GM06990 (cell line): ENCODE measurements at regions not wholly inside any gene's neighbourhood (a gene's known extent, or its start where the extent isn't known, plus 50 kb on each side); places are given as distances from the start of the nearest gene placed in this dataset.

Experiments
- DNase-seq: peaks from one replicate; pipeline ENCODE4 v3.0.0-alpha.2; 2011; ENCODE audit not compliant: insufficient read length; ENCODE audit errors: extremely low read depth
- H3K27me3 ChIP-seq: replicated peaks from 2 replicates; pipeline ENCODE4 v1.6.0; 2011; ENCODE audit warnings: low read length; ENCODE audit not compliant: control insufficient read depth, insufficient read depth
- H3K36me3 ChIP-seq: 2 replicates; pipeline ENCODE4 v1.5.1; 2011; ENCODE audit warnings: low read length; ENCODE audit not compliant: control insufficient read depth, insufficient read depth
- H3K4me3 ChIP-seq: replicated peaks from 2 replicates; pipeline ENCODE4 v1.5.1; 2011; ENCODE audit warnings: low read depth, mild to moderate bottlenecking, control low read depth, low read length
- CTCF ChIP-seq: IDR thresholded peaks from 2 replicates; pipeline ENCODE4 v1.5.1; 2011; ENCODE audit warnings: low read length, control low read depth, mild to moderate bottlenecking, inconsistent platforms; ENCODE audit not compliant: insufficient read depth, poor library complexity, severe bottlenecking

- no peak for DNase-seq
- Histone ChIP-seq H3K36me3 (no peaks in the 10 kb centered on the region), H3K27me3 (no peaks in the 10 kb centered on the region), H3K4me3 (no peak overlapping the region)
- no peak for TF ChIP-seq CTCF
Observed at GRCh38 chr13:90683711-90684131, 663.8 kb upstream of the MIR17HG start.

- DNase-seq: no peak
- Histone ChIP-seq H3K36me3 (no peaks in the 10 kb centered on the region), H3K27me3 (no peaks in the 10 kb centered on the region), H3K4me3 (no peak overlapping the region)
- TF ChIP-seq CTCF: no peak
Observed at GRCh38 chr13:90686442-90686841, 661.0 kb upstream of the MIR17HG start.

GRCh38 chr13:90689111-90689510 is 658.4 kb upstream of the MIR17HG start:
- Histone ChIP-seq H3K36me3 (no peaks in the 10 kb centered on the region), H3K27me3 (no peaks in the 10 kb centered on the region), H3K4me3 (no peak overlapping the region)
- DNase-seq: no peak
- no peak for TF ChIP-seq CTCF

GRCh38 chr13:90690458-90691080 is 656.9 kb upstream of the MIR17HG start:
- no peak for DNase-seq

GRCh38 chr13:90696254-90696653 is 651.2 kb upstream of the MIR17HG start:
- TF ChIP-seq CTCF: no peak
- Histone ChIP-seq H3K4me3 (no peak overlapping the region), H3K27me3 (no peaks in the 10 kb centered on the region), H3K36me3 (no peaks in the 10 kb centered on the region)
- no peak for DNase-seq

More at GRCh38 chr13:90690458-90691080, 656.9 kb upstream of the MIR17HG start:
- Histone ChIP-seq H3K27me3 (no peaks in the 10 kb centered on the region), H3K4me3 (no peak overlapping the region), H3K36me3 (no peaks in the 10 kb centered on the region)
- no peak for TF ChIP-seq CTCF

- Histone ChIP-seq H3K4me3 (no peak overlapping the region), H3K36me3 (no peaks in the 10 kb centered on the region), H3K27me3 (no peaks in the 10 kb centered on the region)
- no peak for DNase-seq
- TF ChIP-seq CTCF: no peak
Observed at GRCh38 chr13:90696656-90697055, 650.8 kb upstream of the MIR17HG start.
